Peyer's patch (tissue), 4 donors: ENCODE measurements at regions not wholly inside any gene's neighbourhood (a gene's known extent, or its start where the extent isn't known, plus 50 kb on each side); places are given as distances from the start of the nearest gene placed in this dataset.

Experiments
- DNase-seq, 3 donors: peaks; one replicate each; pipeline ENCODE4 v3.0.0-alpha.2; 2017 to 2019
- H3K27ac ChIP-seq, 4 donors: fragments of 200-600 bp; sonication (generic); one replicate each; pipeline ENCODE4 v1.5.1; 2016 to 2019
- H3K27me3 ChIP-seq, 2 donors: fragments of 200-600 bp; sonication (generic); one replicate each; pipeline ENCODE4 v1.5.1; 2019
- H3K36me3 ChIP-seq, 3 donors: fragments of 200-600 bp; sonication (generic); one replicate each; pipeline ENCODE4 v1.5.1; 2016 to 2019
- H3K4me1 ChIP-seq, 4 donors: fragments of 200-600 bp; sonication (generic); one replicate each; pipeline ENCODE4 v1.5.1; 2016 to 2019
- H3K4me3 ChIP-seq, 4 donors: fragments of 200-600 bp; sonication (generic); 1 replicate in 3 of 4; 2 replicates in 1 of 4; pipeline ENCODE4 v1.5.1; 2016 to 2019; ENCODE audit warnings: mild to moderate bottlenecking in 1 of 4
- H3K9me3 ChIP-seq, 4 donors: fragments of 200-600 bp; sonication (generic); one replicate each; pipeline ENCODE4 v1.5.1; 2016 to 2019; ENCODE audit warnings: mild to moderate bottlenecking in 1 of 4
- CTCF ChIP-seq, 6 experiments: fragments of 450-650 bp in 4 of 6; fragments of 200-600 bp in 2 of 6; sonication (generic) in 1 of 6; IDR thresholded peaks; one replicate each; pipeline ENCODE4 v1.5.1; 2017 to 2019; ENCODE audit warnings: antibody characterized with exemption in 6 of 6, mild to moderate bottlenecking in 3 of 6, moderate library complexity in 1 of 6
- POLR2A ChIP-seq, 2 donors: fragments of 450-650 bp; IDR thresholded peaks; one replicate each; pipeline ENCODE4 v1.5.1; 2017; ENCODE audit warnings: antibody characterized with exemption in 2 of 2, mild to moderate bottlenecking in 2 of 2, moderate library complexity in 2 of 2

GRCh38 chr20:33908336-33908735 lies 85.4 kb upstream of the RALY start:
- TF ChIP-seq POLR2A (IDR thresholded peaks at IDR 0.05) (no peak), CTCF (IDR thresholded peaks at IDR 0.05) (no peak)
- no peak overlapping the region for H3K27ac ChIP-seq

GRCh38 chr20:33908868-33909267 lies 84.8 kb upstream of the RALY start:
- no peaks in the 10 kb centered on the region for H3K27me3 ChIP-seq
- no peaks in the 10 kb centered on the region for H3K9me3 ChIP-seq
- DNase-seq = no peak
- no peak for TF ChIP-seq CTCF (IDR thresholded peaks at IDR 0.05)
- no peak for TF ChIP-seq POLR2A (IDR thresholded peaks at IDR 0.05)
- no peaks in the 10 kb centered on the region for H3K36me3 ChIP-seq
- no peak overlapping the region for H3K27ac ChIP-seq
- H3K4me3 ChIP-seq = no peak overlapping the region
- no peaks in the 10 kb centered on the region for H3K4me1 ChIP-seq

More at GRCh38 chr20:33908336-33908735, 85.4 kb upstream of the RALY start:
- DNase-seq = no peak
- Histone ChIP-seq H3K4me3 (no peak overlapping the region), H3K27me3 (no peaks in the 10 kb centered on the region), H3K36me3 (no peaks in the 10 kb centered on the region), H3K4me1 (no peaks in the 10 kb centered on the region), H3K9me3 (no peaks in the 10 kb centered on the region)

GRCh38 chr20:33909331-33909921 lies 84.3 kb upstream of the RALY start:
- no peaks in the 10 kb centered on the region for H3K9me3 ChIP-seq
- DNase-seq = no peak
- TF ChIP-seq POLR2A (IDR thresholded peaks at IDR 0.05) (no peak), CTCF (IDR thresholded peaks at IDR 0.05) (no peak)
- no peaks in the 10 kb centered on the region for H3K27me3 ChIP-seq
- no peak overlapping the region for H3K27ac ChIP-seq
- H3K4me3 ChIP-seq = no peak overlapping the region
- no peaks in the 10 kb centered on the region for H3K4me1 ChIP-seq
- H3K36me3 ChIP-seq = no peaks in the 10 kb centered on the region

GRCh38 chr20:33910056-33910455 lies 83.7 kb upstream of the RALY start:
- Histone ChIP-seq H3K27me3 (no peaks in the 10 kb centered on the region), H3K4me1 (no peaks in the 10 kb centered on the region), H3K4me3 (no peak overlapping the region), H3K27ac (no peak overlapping the region), H3K9me3 (no peaks in the 10 kb centered on the region), H3K36me3 (no peaks in the 10 kb centered on the region)
- no peak for DNase-seq
- TF ChIP-seq POLR2A (IDR thresholded peaks at IDR 0.05) (no peak), CTCF (IDR thresholded peaks at IDR 0.05) (no peak)

- Histone ChIP-seq H3K27me3 (no peaks in the 10 kb centered on the region), H3K9me3 (no peaks in the 10 kb centered on the region), H3K4me3 (no peak overlapping the region), H3K4me1 (no peaks in the 10 kb centered on the region), H3K36me3 (no peaks in the 10 kb centered on the region), H3K27ac (no peak overlapping the region)
- no peak for DNase-seq
- no peak for TF ChIP-seq POLR2A (IDR thresholded peaks at IDR 0.05)
- no peak for TF ChIP-seq CTCF (IDR thresholded peaks at IDR 0.05)
Measured at GRCh38 chr20:33910529-33911327, 83.0 kb upstream of the RALY start.
